CD14-positive monocyte (primary cell): ENCODE measurements at regions not wholly inside any gene's neighbourhood (a gene's known extent, or its start where the extent isn't known, plus 50 kb on each side); places are given as distances from the start of the nearest gene placed in this dataset.

Source experiments
- DNase-seq, 3 donors: peaks; one replicate each; pipeline ENCODE4 v3.0.0-alpha.2; 2011 to 2022
- H2AFZ ChIP-seq: 2 replicates; pipeline ENCODE4 v1.6.0; 2012; ENCODE audit warnings: mild to moderate bottlenecking, low read depth, low read length, inconsistent platforms; ENCODE audit not compliant: insufficient read depth, poor library complexity, severe bottlenecking
- H3K27ac ChIP-seq, 2 donors: 1 replicate in 1 of 2; 2 replicates in 1 of 2; pipeline ENCODE4 v1.5.1; 2012 to 2013; ENCODE audit warnings: low read length in 2 of 2, control low read depth in 1 of 2, inconsistent platforms in 1 of 2, low read depth in 1 of 2, mild to moderate bottlenecking in 1 of 2
- H3K27me3 ChIP-seq, 2 donors: one replicate each; pipeline versions ENCODE4 v1.6.0 to v1.6.1; 2011 to 2013; ENCODE audit warnings: low read length in 2 of 2; ENCODE audit not compliant: control insufficient read depth in 2 of 2, insufficient read depth in 2 of 2
- H3K36me3 ChIP-seq, 2 donors: replicated peaks in 1 of 2; 1 replicate in 1 of 2; 2 replicates in 1 of 2; pipeline versions ENCODE4 v1.5.1 to v1.6.1; 2012 to 2013; ENCODE audit warnings: low read length in 2 of 2, control low read depth in 1 of 2, inconsistent platforms in 1 of 2, mild to moderate bottlenecking in 1 of 2; ENCODE audit not compliant: insufficient read depth in 2 of 2, control insufficient read depth in 1 of 2
- H3K4me1 ChIP-seq, 2 donors: 1 replicate in 1 of 2; 2 replicates in 1 of 2; pipeline versions ENCODE4 v1.5.1 to v1.6.1; 2012 to 2013; ENCODE audit warnings: low read length in 2 of 2, control low read depth in 1 of 2, inconsistent platforms in 1 of 2, mild to moderate bottlenecking in 1 of 2, moderate library complexity in 1 of 2; ENCODE audit not compliant: insufficient read depth in 2 of 2, control insufficient read depth in 1 of 2
- H3K4me2 ChIP-seq: replicated peaks from 2 replicates; pipeline ENCODE3; 2012; ENCODE audit warnings: low read length, moderate library complexity, mild to moderate bottlenecking; ENCODE audit not compliant: poor library complexity, severe bottlenecking; ENCODE audit errors: extremely low read depth
- H3K4me3 ChIP-seq, 3 experiments: fragments of 200-600 bp in 1 of 3; sonication (generic) in 1 of 3; replicated peaks in 1 of 3; 1 replicate in 2 of 3; 2 replicates in 1 of 3; pipeline ENCODE4 v1.5.1; 2011 to 2013; ENCODE audit warnings: low read length in 3 of 3, mild to moderate bottlenecking in 3 of 3, control low read depth in 2 of 3, low read depth in 2 of 3, inconsistent platforms in 1 of 3, moderate library complexity in 1 of 3
- H3K79me2 ChIP-seq: 2 replicates; pipeline ENCODE4 v1.6.0; 2012; ENCODE audit warnings: mild to moderate bottlenecking, control low read depth, inconsistent platforms, low read length, moderate library complexity; ENCODE audit not compliant: insufficient read depth
- H3K9ac ChIP-seq: 2 replicates; pipeline ENCODE4 v1.6.0; 2017; ENCODE audit warnings: low read length, mild to moderate bottlenecking; ENCODE audit not compliant: insufficient read depth, poor library complexity, severe bottlenecking
- H3K9me3 ChIP-seq, 2 donors: replicated peaks in 1 of 2; 1 replicate in 1 of 2; 2 replicates in 1 of 2; pipeline versions ENCODE4 v1.5.1 to v1.6.1; 2012 to 2013; ENCODE audit warnings: low read length in 2 of 2, control low read depth in 1 of 2; ENCODE audit not compliant: control insufficient read depth in 1 of 2, insufficient read depth in 1 of 2
- H4K20me1 ChIP-seq: 2 replicates; pipeline ENCODE4 v1.6.0; 2012; ENCODE audit warnings: mild to moderate bottlenecking, low read length, control low read depth, moderate library complexity; ENCODE audit not compliant: insufficient read depth
- H3K27ac Mint-ChIP-seq, 7 donors: one replicate each; pipeline ENCODE4 v1.8.0; 2020; ENCODE audit warnings: mild to moderate bottlenecking in 7 of 7, mixed read lengths in 7 of 7, moderate library complexity in 6 of 7, inconsistent platforms in 2 of 7
- H3K27me3 Mint-ChIP-seq, 3 donors: one replicate each; pipeline ENCODE4 v1.8.0; 2021 to 2022; ENCODE audit warnings: low read depth in 3 of 3, mild to moderate bottlenecking in 3 of 3, mixed read lengths in 3 of 3, moderate library complexity in 3 of 3, inconsistent platforms in 1 of 3
- H3K36me3 Mint-ChIP-seq, 2 donors: one replicate each; pipeline ENCODE4 v1.8.0; 2020; ENCODE audit warnings: mixed read lengths in 2 of 2, inconsistent platforms in 1 of 2, mild to moderate bottlenecking in 1 of 2
- H3K4me1 Mint-ChIP-seq: one replicate; pipeline ENCODE4 v1.8.0; 2020; ENCODE audit warnings: mild to moderate bottlenecking, mixed read lengths
- H3K4me3 Mint-ChIP-seq, 2 donors: one replicate each; pipeline ENCODE4 v1.8.0; 2020; ENCODE audit warnings: mild to moderate bottlenecking in 2 of 2, mixed read lengths in 2 of 2, moderate library complexity in 1 of 2
- H3K9me3 Mint-ChIP-seq, 7 donors: one replicate each; pipeline ENCODE4 v1.8.0; 2020 to 2022; ENCODE audit warnings: mixed read lengths in 7 of 7, mild to moderate bottlenecking in 6 of 7, moderate library complexity in 6 of 7, inconsistent platforms in 2 of 7
- CTCF ChIP-seq: fragments of 200-600 bp; IDR thresholded peaks from one replicate; pipeline ENCODE4 v1.8.0; 2022; ENCODE audit warnings: antibody characterized with exemption, mild to moderate bottlenecking
- WGBS: methylation state at CpG from one replicate; pipeline ENCODE4 v1.1.5; 2013; ENCODE audit warnings: missing lambda C conversion rate; ENCODE audit not compliant: insufficient coverage; 5-methylcytosine and 5-hydroxymethylcytosine counted together
- intact Hi-C, 2 donors: fragments of 100-400 bp; cut with micrococcal nuclease; formaldehyde crosslinking; loops; one replicate each; pipeline versions ENCODE4 v1.15.0 to v1.15.1; 2023

GRCh38 chr1:29413661-29414060 is 177.3 kb downstream of the PTPRU start:
- H3K4me2 ChIP-seq: no peak overlapping the region
- H3K79me2 ChIP-seq: no peaks in the 10 kb centered on the region
- WGBS: 84% methylated on average over 7 of the region's 10 CpGs
- Mint-ChIP-seq H3K4me3 (no peak overlapping the region), H3K36me3 (no peaks in the 10 kb centered on the region), H3K4me1 (no peaks in the 10 kb centered on the region), H3K9me3 (peaks cover 0 to 3% (median 0%) of the 10 kb centered on the region in 7 donors), H3K27ac (no peak overlapping the region), H3K27me3 (peaks cover 4 to 10% (median 6%) of the 10 kb centered on the region in 3 donors)
- no peak overlapping the region for H3K4me3 ChIP-seq
- no peak overlapping the region for H3K9ac ChIP-seq
- no peaks in the 10 kb centered on the region for H3K27me3 ChIP-seq
- no peak overlapping the region for H3K27ac ChIP-seq
- H4K20me1 ChIP-seq: no peaks in the 10 kb centered on the region
- no peaks in the 10 kb centered on the region for H3K36me3 ChIP-seq
- intact Hi-C loops: no loop called here
- H3K4me1 ChIP-seq: no peaks in the 10 kb centered on the region
- TF ChIP-seq CTCF: no peak
- DNase-seq: no peak
- no peaks in the 10 kb centered on the region for H3K9me3 ChIP-seq
- H2AFZ ChIP-seq: no peak overlapping the region

GRCh38 chr1:29412591-29412990 is 176.3 kb downstream of the PTPRU start:
- no peak overlapping the region for H3K27ac Mint-ChIP-seq
- 30% methylated on average over 1 of the region's 6 CpGs for WGBS
- no peaks in the 10 kb centered on the region for H3K4me1 Mint-ChIP-seq

More at GRCh38 chr1:29412591-29412990, 176.3 kb downstream of the PTPRU start:
- H3K9me3 Mint-ChIP-seq: peaks cover 0 to 3% (median 0%) of the 10 kb centered on the region in 7 donors
- H3K27me3 Mint-ChIP-seq: peaks cover 6 to 10% (median 6%) of the 10 kb centered on the region in 3 donors
- no peak overlapping the region for H3K27ac ChIP-seq
- no peaks in the 10 kb centered on the region for H3K79me2 ChIP-seq
- no peaks in the 10 kb centered on the region for H3K4me1 ChIP-seq
- no peaks in the 10 kb centered on the region for H3K9me3 ChIP-seq
- TF ChIP-seq CTCF: no peak
- no peaks in the 10 kb centered on the region for H3K36me3 ChIP-seq
- H2AFZ ChIP-seq: no peak overlapping the region
- H3K4me3 Mint-ChIP-seq: no peak overlapping the region
- DNase-seq: no peak
- H3K4me2 ChIP-seq: no peak overlapping the region
- no peaks in the 10 kb centered on the region for H3K36me3 Mint-ChIP-seq
- H3K4me3 ChIP-seq: no peak overlapping the region
- no peaks in the 10 kb centered on the region for H3K27me3 ChIP-seq
- intact Hi-C loops: no loop called here
- H4K20me1 ChIP-seq: no peaks in the 10 kb centered on the region
- no peak overlapping the region for H3K9ac ChIP-seq
